ENCODE measurements at regions not wholly inside any gene's neighbourhood (a gene's known extent, or its start where the extent isn't known, plus 50 kb on each side); places are given as distances from the start of the nearest gene placed in this dataset.

GRCh38 chr12:84785951-84786350, 126.6 kb downstream of the SLC6A15 start:
- H3K36me3 ChIP-seq (replicated peaks in 1 of 2; ENCODE audit: control extremely low read depth in 1 of 2, control insufficient read depth in 1 of 2, extremely low read depth in 1 of 2, insufficient read depth in 2 of 2, low read length in 1 of 2), result no peaks in the 10 kb centered on the region
- no peaks in the 10 kb centered on the region for H3K27me3 Mint-ChIP-seq
- no peak overlapping the region for H3K27ac ChIP-seq (ENCODE audit: low read length in 2 of 2)
- no peaks in the 10 kb centered on the region for H4K20me1 ChIP-seq (ENCODE audit: control insufficient read depth, insufficient read depth, low read length, poor library complexity, severe bottlenecking)
- H3K4me3 ChIP-seq (ENCODE audit: control extremely low read depth in 1 of 5, extremely low read depth in 1 of 5, insufficient read depth in 1 of 5, low read depth in 2 of 5, low read length in 4 of 5), result no peak overlapping the region
- no peak overlapping the region for H3K27ac Mint-ChIP-seq
- intact Hi-C loops (cut with micrococcal nuclease), result no loop called here
- TF ChIP-seq EZH2 (IDR thresholded peaks at IDR 0.05; ENCODE audit: borderline replicate concordance, insufficient read depth, low read depth, low read length, poor library complexity, severe bottlenecking), result no peak
- TF ChIP-seq CTCF (IDR thresholded peaks at IDR 0.05), result no peak
- H3K27me3 ChIP-seq (replicated peaks in 1 of 4; ENCODE audit: control extremely low read depth in 1 of 4, control insufficient read depth in 3 of 4, insufficient read depth in 4 of 4, low read length in 3 of 4), result no peaks in the 10 kb centered on the region
- no peak overlapping the region for H3K9ac ChIP-seq (ENCODE audit: low read length)
- H3K4me2 ChIP-seq (replicated peaks; ENCODE audit: low read depth, low read length, poor library complexity, severe bottlenecking), result no peak overlapping the region
- no peaks in the 10 kb centered on the region for H3K4me1 Mint-ChIP-seq
- WGBS (ENCODE audit: insufficient coverage), result 100% methylated on average over 1 of the region's 1 CpG
- ChIA-PET CTCF (no interaction called here), POLR2A (no interaction called here)
- no peak overlapping the region for H2AFZ ChIP-seq (ENCODE audit: insufficient read depth, low read depth, low read length, poor library complexity, severe bottlenecking)
- no peaks in the 10 kb centered on the region for H3K79me2 ChIP-seq (ENCODE audit: control insufficient read depth, insufficient read depth, low read length)
- no peaks in the 10 kb centered on the region for H3K9me3 Mint-ChIP-seq (ENCODE audit: insufficient read depth)
- no peak overlapping the region for H3K4me3 Mint-ChIP-seq
- DNase-seq (no peak), ATAC-seq (ENCODE audit: low read depth) (no peak)
- no peaks in the 10 kb centered on the region for H3K9me3 ChIP-seq (ENCODE audit: control extremely low read depth in 1 of 3, control insufficient read depth in 2 of 3, insufficient read depth in 1 of 3, low read length in 2 of 3)
- H3K4me1 ChIP-seq (ENCODE audit: control insufficient read depth in 2 of 2, insufficient read depth in 2 of 2, low read length in 2 of 2), result no peaks in the 10 kb centered on the region

- ChIA-PET CTCF (no interaction called here), POLR2A (no interaction called here)
- H3K27ac ChIP-seq (ENCODE audit: low read length in 2 of 2), result no peak overlapping the region
- H3K27me3 ChIP-seq (replicated peaks in 1 of 4; ENCODE audit: control extremely low read depth in 1 of 4, control insufficient read depth in 3 of 4, insufficient read depth in 4 of 4, low read length in 3 of 4), result no peaks in the 10 kb centered on the region
- H3K36me3 ChIP-seq (replicated peaks in 1 of 2; ENCODE audit: control extremely low read depth in 1 of 2, control insufficient read depth in 1 of 2, extremely low read depth in 1 of 2, insufficient read depth in 2 of 2, low read length in 1 of 2), result no peaks in the 10 kb centered on the region
- no peaks in the 10 kb centered on the region for H3K79me2 ChIP-seq (ENCODE audit: control insufficient read depth, insufficient read depth, low read length)
- H3K4me1 ChIP-seq (ENCODE audit: control insufficient read depth in 2 of 2, insufficient read depth in 2 of 2, low read length in 2 of 2), result no peaks in the 10 kb centered on the region
- H3K9me3 ChIP-seq (ENCODE audit: control extremely low read depth in 1 of 3, control insufficient read depth in 2 of 3, insufficient read depth in 1 of 3, low read length in 2 of 3), result no peaks in the 10 kb centered on the region
- no peaks in the 10 kb centered on the region for H3K27me3 Mint-ChIP-seq
- no peak overlapping the region for H3K4me2 ChIP-seq (replicated peaks; ENCODE audit: low read depth, low read length, poor library complexity, severe bottlenecking)
- H2AFZ ChIP-seq (ENCODE audit: insufficient read depth, low read depth, low read length, poor library complexity, severe bottlenecking), result no peak overlapping the region
- DNase-seq (no peak), ATAC-seq (ENCODE audit: low read depth) (no peak)
- no peak overlapping the region for H3K27ac Mint-ChIP-seq
- H3K9me3 Mint-ChIP-seq (ENCODE audit: insufficient read depth), result no peaks in the 10 kb centered on the region
- no peaks in the 10 kb centered on the region for H3K4me1 Mint-ChIP-seq
- intact Hi-C loops (cut with micrococcal nuclease), result no loop called here
- H3K4me3 ChIP-seq (ENCODE audit: control extremely low read depth in 1 of 5, extremely low read depth in 1 of 5, insufficient read depth in 1 of 5, low read depth in 2 of 5, low read length in 4 of 5), result no peak overlapping the region
- no peak overlapping the region for H3K4me3 Mint-ChIP-seq
- H3K9ac ChIP-seq (ENCODE audit: low read length), result no peak overlapping the region
- no peaks in the 10 kb centered on the region for H4K20me1 ChIP-seq (ENCODE audit: control insufficient read depth, insufficient read depth, low read length, poor library complexity, severe bottlenecking)
- TF ChIP-seq EZH2 (IDR thresholded peaks at IDR 0.05; ENCODE audit: borderline replicate concordance, insufficient read depth, low read depth, low read length, poor library complexity, severe bottlenecking) (no peak), CTCF (IDR thresholded peaks at IDR 0.05) (no peak)
- WGBS (ENCODE audit: insufficient coverage), result 100% methylated on average over 1 of the region's 1 CpG
Measured at GRCh38 chr12:84785281-84785680, 127.3 kb downstream of the SLC6A15 start.

Measured in B cell (primary cell).